Esophagus muscularis mucosa (tissue), 4 donors: ENCODE measurements at regions not wholly inside any gene's neighbourhood (a gene's known extent, or its start where the extent isn't known, plus 50 kb on each side); places are given as distances from the start of the nearest gene placed in this dataset.

Experiments
- DNase-seq: peaks from one replicate; pipeline ENCODE4 v3.0.0-alpha.2; 2017; ENCODE audit errors: extremely low spot score
- H3K27ac ChIP-seq, 4 donors: fragments of 200-600 bp; sonication (generic); replicated peaks in 1 of 4; 1 replicate in 3 of 4; 2 replicates in 1 of 4; pipeline ENCODE4 v1.5.1; 2016 to 2019; ENCODE audit warnings: mild to moderate bottlenecking in 1 of 4
- H3K27me3 ChIP-seq, 4 donors: fragments of 200-600 bp; sonication (generic); one replicate each; pipeline versions ENCODE4 v1.5.1 to v1.6.0; 2016 to 2019
- H3K36me3 ChIP-seq, 4 donors: fragments of 200-600 bp; sonication (generic); one replicate each; pipeline ENCODE4 v1.5.1; 2016 to 2019
- H3K4me1 ChIP-seq, 4 donors: fragments of 200-600 bp; sonication (generic); one replicate each; pipeline ENCODE4 v1.5.1; 2016 to 2019
- H3K4me3 ChIP-seq, 4 donors: fragments of 200-600 bp; sonication (generic); 1 replicate in 2 of 4; 2 replicates in 2 of 4; pipeline ENCODE4 v1.5.1; 2016 to 2019; ENCODE audit warnings: mild to moderate bottlenecking in 4 of 4, moderate library complexity in 1 of 4
- H3K9me3 ChIP-seq, 4 donors: fragments of 200-600 bp; sonication (generic); 1 replicate in 3 of 4; 2 replicates in 1 of 4; pipeline ENCODE4 v1.5.1; 2016 to 2019
- EP300 ChIP-seq: sonication (generic); formaldehyde crosslinking; IDR thresholded peaks from one replicate; pipeline ENCODE4 v1.6.1; 2017; ENCODE audit warnings: antibody characterized with exemption
- POLR2A ChIP-seq: fragments of 450-650 bp; IDR thresholded peaks from one replicate; pipeline ENCODE4 v1.6.1; 2017; ENCODE audit warnings: antibody characterized with exemption, moderate library complexity, mild to moderate bottlenecking, low read depth
- POLR2AphosphoS5 ChIP-seq, 2 donors: sonication (generic); formaldehyde crosslinking; IDR thresholded peaks; one replicate each; pipeline ENCODE4 v1.6.1; 2017; ENCODE audit warnings: antibody characterized with exemption in 2 of 2
- WGBS: methylation state at CpG from one replicate; pipeline ENCODE4 v1.1.5; 2018; 5-methylcytosine and 5-hydroxymethylcytosine counted together
- intact Hi-C: fragments of 100-400 bp; cut with DNase I; formaldehyde crosslinking; loops from one replicate; pipeline ENCODE4 v1.15.1; 2023
- TF ChIP-seq, protein P1 (sequence below), 3 experiments: fragments of 200-600 bp in 2 of 3; fragments of 450-650 bp in 1 of 3; sonication (generic) in 2 of 3; IDR thresholded peaks; one replicate each; pipeline ENCODE4 v1.5.1; 2017 to 2019; ENCODE audit warnings: antibody characterized with exemption in 3 of 3, mild to moderate bottlenecking in 2 of 3, moderate library complexity in 1 of 3

DNA sequence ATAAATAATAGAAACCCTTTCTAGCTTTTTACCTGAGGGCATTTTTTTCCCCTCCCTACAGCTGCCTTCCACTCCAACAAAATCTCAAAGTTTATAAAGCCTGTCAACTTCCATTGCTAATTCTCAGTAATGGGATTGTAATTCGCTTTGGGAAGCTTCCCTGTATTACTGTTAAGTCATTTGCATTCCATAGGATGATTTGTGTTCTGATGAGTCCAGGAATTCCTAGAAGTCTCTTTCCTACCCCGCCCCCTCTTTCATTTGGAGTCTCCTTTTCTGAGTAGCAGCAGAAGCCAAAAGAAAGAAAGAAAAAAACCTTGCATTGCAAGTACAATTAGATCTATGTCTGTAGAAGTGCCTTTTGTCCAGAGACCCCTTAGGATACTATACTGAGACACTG lies 1033.3 kb downstream of the IGSF11 start:
- Histone ChIP-seq H3K4me1 (peaks cover 4 to 13% (median 11%) of the 10 kb centered on the region in 4 donors), H3K4me3 (no peak overlapping the region), H3K27ac (no peak overlapping the region), H3K27me3 (peaks cover 0 to 8% (median 0%) of the 10 kb centered on the region in 4 donors), H3K9me3 (no peaks in the 10 kb centered on the region), H3K36me3 (no peaks in the 10 kb centered on the region)
- 18% methylated on average over 2 of the region's 2 CpGs for WGBS
- DNase-seq: no peak
- TF ChIP-seq POLR2A (no peak), EP300 (no peak), POLR2AphosphoS5 (IDR thresholded peaks at IDR 0.05) (no peak)
- TF ChIP-seq, protein P1, sequence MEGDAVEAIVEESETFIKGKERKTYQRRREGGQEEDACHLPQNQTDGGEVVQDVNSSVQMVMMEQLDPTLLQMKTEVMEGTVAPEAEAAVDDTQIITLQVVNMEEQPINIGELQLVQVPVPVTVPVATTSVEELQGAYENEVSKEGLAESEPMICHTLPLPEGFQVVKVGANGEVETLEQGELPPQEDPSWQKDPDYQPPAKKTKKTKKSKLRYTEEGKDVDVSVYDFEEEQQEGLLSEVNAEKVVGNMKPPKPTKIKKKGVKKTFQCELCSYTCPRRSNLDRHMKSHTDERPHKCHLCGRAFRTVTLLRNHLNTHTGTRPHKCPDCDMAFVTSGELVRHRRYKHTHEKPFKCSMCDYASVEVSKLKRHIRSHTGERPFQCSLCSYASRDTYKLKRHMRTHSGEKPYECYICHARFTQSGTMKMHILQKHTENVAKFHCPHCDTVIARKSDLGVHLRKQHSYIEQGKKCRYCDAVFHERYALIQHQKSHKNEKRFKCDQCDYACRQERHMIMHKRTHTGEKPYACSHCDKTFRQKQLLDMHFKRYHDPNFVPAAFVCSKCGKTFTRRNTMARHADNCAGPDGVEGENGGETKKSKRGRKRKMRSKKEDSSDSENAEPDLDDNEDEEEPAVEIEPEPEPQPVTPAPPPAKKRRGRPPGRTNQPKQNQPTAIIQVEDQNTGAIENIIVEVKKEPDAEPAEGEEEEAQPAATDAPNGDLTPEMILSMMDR (IDR thresholded peaks at IDR 0.05): no peak
- intact Hi-C loops: no loop called here

DNA sequence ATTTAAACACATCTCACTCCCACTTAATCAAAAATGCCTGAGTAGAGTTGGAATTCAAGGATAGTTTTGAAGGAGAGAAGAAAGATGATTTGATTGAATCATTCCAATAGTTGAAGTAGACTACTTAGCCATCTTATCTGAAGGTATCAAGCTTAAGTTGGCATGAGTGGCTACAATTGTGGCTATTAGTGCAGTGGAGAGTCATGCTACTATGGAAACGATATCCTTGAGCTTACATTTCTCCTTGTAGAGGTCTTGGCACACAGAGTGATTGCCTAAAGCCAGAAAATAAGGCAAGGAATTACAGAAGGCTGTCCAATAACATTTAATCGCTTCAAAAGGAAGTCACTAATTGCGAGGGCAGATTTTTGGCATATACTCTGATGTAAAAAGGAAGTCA lies 1022.7 kb downstream of the IGSF11 start:
- no peak overlapping the region for H3K4me3 ChIP-seq
- TF ChIP-seq POLR2A (no peak), EP300 (no peak), POLR2AphosphoS5 (IDR thresholded peaks at IDR 0.05) (no peak)
- TF ChIP-seq, protein P1 (IDR thresholded peaks at IDR 0.05): no peak
- no peak overlapping the region for H3K27ac ChIP-seq
- DNase-seq: no peak
- no peaks in the 10 kb centered on the region for H3K27me3 ChIP-seq
- no peaks in the 10 kb centered on the region for H3K4me1 ChIP-seq
- WGBS: 66% methylated on average over 3 of the region's 3 CpGs
- H3K9me3 ChIP-seq: peaks cover 0 to 4% (median 0%) of the 10 kb centered on the region in 4 donors
- intact Hi-C loops: no loop called here
- no peaks in the 10 kb centered on the region for H3K36me3 ChIP-seq

DNA sequence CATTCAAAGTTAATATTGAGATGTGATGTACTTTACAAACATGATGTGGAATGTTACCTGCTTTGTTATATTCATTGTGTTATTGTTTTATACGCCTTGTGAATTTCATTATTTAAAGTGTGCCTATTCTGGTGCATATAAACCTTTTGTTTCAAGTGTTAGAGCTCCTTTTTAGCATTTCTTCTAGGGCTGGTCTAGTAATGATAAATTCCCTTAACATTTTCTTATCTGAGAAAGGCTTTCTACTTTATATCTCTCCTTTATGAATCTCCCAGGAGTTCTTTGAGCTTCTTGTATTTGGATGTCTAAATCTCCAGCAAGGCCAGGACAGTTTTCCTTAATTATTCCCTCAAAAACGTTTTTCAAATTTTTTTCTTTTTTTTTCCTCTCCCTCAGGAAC lies 1005.6 kb downstream of the IGSF11 start:
- Histone ChIP-seq H3K4me1 (no peaks in the 10 kb centered on the region), H3K9me3 (peaks cover 0 to 46% (median 28%) of the 10 kb centered on the region in 4 donors), H3K27me3 (no peaks in the 10 kb centered on the region), H3K36me3 (no peaks in the 10 kb centered on the region), H3K27ac (no peak overlapping the region), H3K4me3 (no peak overlapping the region)
- no peak for DNase-seq
- 54% methylated on average over 2 of the region's 2 CpGs for WGBS
- intact Hi-C loops: no loop called here
- TF ChIP-seq POLR2AphosphoS5 (IDR thresholded peaks at IDR 0.05): no peak
- TF ChIP-seq, protein P1 (IDR thresholded peaks at IDR 0.05): no peak
- TF ChIP-seq POLR2A: no peak
- no peak for TF ChIP-seq EP300

DNA sequence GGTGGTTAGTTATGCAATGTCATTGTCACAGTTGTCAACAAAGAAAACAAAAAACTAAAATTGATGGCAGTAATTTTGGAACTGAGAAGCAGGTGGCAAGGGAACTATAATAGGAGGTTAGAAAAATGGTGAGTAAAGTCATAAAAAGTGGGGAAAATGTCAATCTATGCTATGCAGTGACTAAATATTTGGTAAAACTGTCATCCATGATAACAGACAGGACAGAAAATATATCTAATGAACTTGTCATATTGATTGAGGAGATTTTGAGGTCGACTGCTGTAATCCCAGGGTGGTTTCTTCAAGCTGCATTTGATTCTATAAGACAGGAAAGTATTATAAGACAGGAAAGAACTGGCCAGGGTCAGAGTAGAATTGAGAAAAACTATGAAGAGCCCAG lies 998.4 kb downstream of the IGSF11 start:
- intact Hi-C loops: no loop called here

DNA sequence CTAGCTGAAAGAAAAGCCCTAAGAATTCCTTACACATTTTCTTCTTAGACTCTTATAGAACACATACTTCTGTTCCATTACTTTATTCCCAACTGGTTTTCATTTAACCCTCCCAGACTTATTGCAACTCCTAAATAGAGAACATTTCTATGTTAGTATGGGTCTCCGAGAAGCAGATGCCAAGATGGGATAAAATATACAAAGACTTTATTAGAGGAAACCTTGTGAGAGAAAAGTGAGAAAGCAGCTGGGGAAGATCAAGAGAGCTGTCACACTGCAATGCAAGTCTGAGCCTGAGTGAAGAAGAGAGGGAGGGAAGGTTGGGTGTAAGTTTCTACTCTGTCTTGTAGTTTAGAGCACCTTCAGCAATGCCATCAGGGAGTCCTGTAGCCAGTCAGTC lies 979.3 kb downstream of the IGSF11 start:
- Histone ChIP-seq H3K36me3 (no peaks in the 10 kb centered on the region), H3K27ac (no peak overlapping the region), H3K9me3 (peaks cover 0 to 4% (median 0%) of the 10 kb centered on the region in 4 donors), H3K4me1 (no peaks in the 10 kb centered on the region), H3K27me3 (no peaks in the 10 kb centered on the region), H3K4me3 (no peak overlapping the region)
- TF ChIP-seq, protein P1 (IDR thresholded peaks at IDR 0.05): no peak
- TF ChIP-seq POLR2A (no peak), POLR2AphosphoS5 (IDR thresholded peaks at IDR 0.05) (no peak), EP300 (no peak)
- intact Hi-C loops: no loop called here
- no peak for DNase-seq
- WGBS: 28% methylated on average over 1 of the region's 1 CpG

More for the DNA sequence above, 998.4 kb downstream of the IGSF11 start:
- Histone ChIP-seq H3K36me3 (no peaks in the 10 kb centered on the region), H3K27me3 (no peaks in the 10 kb centered on the region), H3K27ac (no peak overlapping the region), H3K4me1 (no peaks in the 10 kb centered on the region), H3K4me3 (no peak overlapping the region), H3K9me3 (peaks cover 0 to 14% (median 8%) of the 10 kb centered on the region in 4 donors)
- DNase-seq: no peak
- 35% methylated on average over 1 of the region's 1 CpG for WGBS
- no peak for TF ChIP-seq POLR2A
- no peak for TF ChIP-seq POLR2AphosphoS5 (IDR thresholded peaks at IDR 0.05)
- no peak for TF ChIP-seq EP300
- TF ChIP-seq, protein P1 (IDR thresholded peaks at IDR 0.05): no peak
